ENCODE measurements at regions not wholly inside any gene's neighbourhood (a gene's known extent, or its start where the extent isn't known, plus 50 kb on each side); places are given as distances from the start of the nearest gene placed in this dataset.
A peak's percentile ranks its signal among the peaks of the same experiment; 100 is the strongest.

GRCh38 chr14:105853907-105854599 is 327.7 kb downstream of the TMEM121 start:
- H3K4me3 Mint-ChIP-seq (ENCODE audit: unreplicated experiment), result no peak overlapping the region
- intact Hi-C loops (cut with micrococcal nuclease; ENCODE audit: unreplicated experiment), result no loop called here
- H3K27ac Mint-ChIP-seq (ENCODE audit: unreplicated experiment), result no peak overlapping the region
- peak in 1 of 2 experiments; percentile 19 for DNase-seq
- Histone ChIP-seq H3K36me3 (ENCODE audit: control insufficient read depth, insufficient read depth, low read length) (no peaks in the 10 kb centered on the region), H3K9me3 (no peaks in the 10 kb centered on the region), H3K4me3 (ENCODE audit: low read depth, low read length) (no peak overlapping the region), H3K27me3 (replicated peaks; ENCODE audit: control insufficient read depth, insufficient read depth, low read length) (no peaks in the 10 kb centered on the region), H3K4me1 (no peaks in the 10 kb centered on the region)
- BruUV-seq (replicated peaks), result no TSS peak
- no peaks in the 10 kb centered on the region for H3K9me3 Mint-ChIP-seq (ENCODE audit: unreplicated experiment)
- ChIA-PET CTCF (no interaction called here), POLR2A (no interaction called here)
- no peaks in the 10 kb centered on the region for H3K36me3 Mint-ChIP-seq (ENCODE audit: insufficient read depth, unreplicated experiment)
- no peak for TF ChIP-seq CTCF (IDR thresholded peaks at IDR 0.05; ENCODE audit: insufficient read depth in 1 of 2, low read depth in 1 of 2, low read length in 1 of 2, severe bottlenecking in 1 of 2, unreplicated experiment in 1 of 2)
- no peaks in the 10 kb centered on the region for H3K27me3 Mint-ChIP-seq (ENCODE audit: insufficient read depth, unreplicated experiment)
- H3K4me1 Mint-ChIP-seq (ENCODE audit: low read depth, unreplicated experiment), result no peaks in the 10 kb centered on the region

- no TSS peak for BruUV-seq (replicated peaks)
- Histone ChIP-seq H3K9me3 (no peaks in the 10 kb centered on the region), H3K27me3 (replicated peaks; ENCODE audit: control insufficient read depth, insufficient read depth, low read length) (no peaks in the 10 kb centered on the region), H3K4me3 (ENCODE audit: low read depth, low read length) (no peak overlapping the region), H3K4me1 (no peaks in the 10 kb centered on the region), H3K36me3 (ENCODE audit: control insufficient read depth, insufficient read depth, low read length) (no peaks in the 10 kb centered on the region)
- no peaks in the 10 kb centered on the region for H3K4me1 Mint-ChIP-seq (ENCODE audit: low read depth, unreplicated experiment)
- ChIA-PET POLR2A (no interaction called here), CTCF (no interaction called here)
- intact Hi-C loops (cut with micrococcal nuclease; ENCODE audit: unreplicated experiment), result no loop called here
- no peak overlapping the region for H3K4me3 Mint-ChIP-seq (ENCODE audit: unreplicated experiment)
- H3K9me3 Mint-ChIP-seq (ENCODE audit: unreplicated experiment), result no peaks in the 10 kb centered on the region
- peak in 1 of 2 experiments; percentile 19 for DNase-seq
- H3K36me3 Mint-ChIP-seq (ENCODE audit: insufficient read depth, unreplicated experiment), result no peaks in the 10 kb centered on the region
- H3K27me3 Mint-ChIP-seq (ENCODE audit: insufficient read depth, unreplicated experiment), result no peaks in the 10 kb centered on the region
- no peak for TF ChIP-seq CTCF (IDR thresholded peaks at IDR 0.05; ENCODE audit: insufficient read depth in 1 of 2, low read depth in 1 of 2, low read length in 1 of 2, severe bottlenecking in 1 of 2, unreplicated experiment in 1 of 2)
- H3K27ac Mint-ChIP-seq (ENCODE audit: unreplicated experiment), result no peak overlapping the region
These were observed 328.3 kb downstream of the TMEM121 start for GRCh38 chr14:105854600-105855245.

- Mint-ChIP-seq H3K27me3 (ENCODE audit: insufficient read depth, unreplicated experiment) (no peaks in the 10 kb centered on the region), H3K4me3 (ENCODE audit: unreplicated experiment) (no peak overlapping the region), H3K27ac (ENCODE audit: unreplicated experiment) (no peak overlapping the region), H3K36me3 (ENCODE audit: insufficient read depth, unreplicated experiment) (no peaks in the 10 kb centered on the region), H3K4me1 (ENCODE audit: low read depth, unreplicated experiment) (no peaks in the 10 kb centered on the region), H3K9me3 (ENCODE audit: unreplicated experiment) (no peaks in the 10 kb centered on the region)
- no TSS peak for BruUV-seq (replicated peaks)
- intact Hi-C loops (cut with micrococcal nuclease; ENCODE audit: unreplicated experiment), result no loop called here
- ChIA-PET CTCF (no interaction called here), POLR2A (no interaction called here)
- DNase-seq, result peak in 1 of 2 experiments; percentile 23
- Histone ChIP-seq H3K27me3 (replicated peaks; ENCODE audit: control insufficient read depth, insufficient read depth, low read length) (no peaks in the 10 kb centered on the region), H3K4me3 (ENCODE audit: low read depth, low read length) (no peak overlapping the region), H3K4me1 (no peaks in the 10 kb centered on the region), H3K36me3 (ENCODE audit: control insufficient read depth, insufficient read depth, low read length) (no peaks in the 10 kb centered on the region), H3K9me3 (no peaks in the 10 kb centered on the region)
- TF ChIP-seq CTCF (IDR thresholded peaks at IDR 0.05; ENCODE audit: insufficient read depth in 1 of 2, low read depth in 1 of 2, low read length in 1 of 2, severe bottlenecking in 1 of 2, unreplicated experiment in 1 of 2), result no peak
These were observed 329.0 kb downstream of the TMEM121 start for GRCh38 chr14:105855246-105855892.
